Astrocyte (in vitro differentiated cells and primary cell): ENCODE measurements at regions not wholly inside any gene's neighbourhood (a gene's known extent, or its start where the extent isn't known, plus 50 kb on each side); places are given as distances from the start of the nearest gene placed in this dataset.

Experiments
- DNase-seq: peaks from one replicate; pipeline ENCODE4 v3.0.0-alpha.2; 2010; ENCODE audit warnings: low read depth
- FAIRE-seq: peaks from 2 replicates; lab custom pipeline; 2011; peaks lifted over from hg19 to GRCh38; lab: Jason Lieb, UNC
- H2AFZ ChIP-seq: 2 replicates; pipeline ENCODE4 v1.6.0; 2012; ENCODE audit warnings: low read depth, low read length, inconsistent platforms
- H3K27ac ChIP-seq: 2 replicates; pipeline ENCODE4 v1.5.1; 2011; ENCODE audit warnings: low read depth, low read length, inconsistent platforms
- H3K27me3 ChIP-seq: 2 replicates; pipeline ENCODE4 v1.6.0; 2011; ENCODE audit warnings: low read length, inconsistent platforms; ENCODE audit not compliant: insufficient read depth
- H3K36me3 ChIP-seq: 2 replicates; pipeline ENCODE4 v1.5.1; 2011; ENCODE audit warnings: low read length, inconsistent platforms; ENCODE audit not compliant: insufficient read depth
- H3K4me1 ChIP-seq: 2 replicates; pipeline ENCODE4 v1.5.1; 2011; ENCODE audit warnings: low read length, inconsistent platforms; ENCODE audit not compliant: insufficient read depth
- H3K4me2 ChIP-seq: 2 replicates; pipeline ENCODE4 v1.6.0; 2012; ENCODE audit warnings: low read length, inconsistent platforms
- H3K4me3 ChIP-seq: 2 replicates; pipeline ENCODE4 v1.5.1; 2011; ENCODE audit warnings: low read depth, mild to moderate bottlenecking, low read length, inconsistent platforms; ENCODE audit not compliant: insufficient read depth
- H3K79me2 ChIP-seq: 2 replicates; pipeline ENCODE4 v1.6.0; 2012; ENCODE audit warnings: mild to moderate bottlenecking, low read length, inconsistent platforms; ENCODE audit not compliant: insufficient read depth
- H3K9ac ChIP-seq: 2 replicates; pipeline ENCODE4 v1.6.0; 2012; ENCODE audit warnings: mild to moderate bottlenecking, low read length, inconsistent platforms
- H3K9me3 ChIP-seq: 2 replicates; pipeline ENCODE4 v1.5.1; 2012; ENCODE audit warnings: low read depth, mild to moderate bottlenecking, low read length, inconsistent platforms; ENCODE audit not compliant: insufficient read depth
- H4K20me1 ChIP-seq: 2 replicates; pipeline ENCODE4 v1.6.0; 2012; ENCODE audit warnings: low read length, inconsistent platforms; ENCODE audit not compliant: insufficient read depth
- H3K27ac Mint-ChIP-seq: one replicate; pipeline ENCODE4 v1.8.0; 2021; ENCODE audit warnings: mild to moderate bottlenecking, mixed read lengths; ENCODE audit not compliant: unreplicated experiment
- H3K27me3 Mint-ChIP-seq: one replicate; pipeline ENCODE4 v1.8.0; 2021; ENCODE audit warnings: low read depth, mixed read lengths; ENCODE audit not compliant: unreplicated experiment
- H3K36me3 Mint-ChIP-seq: one replicate; pipeline ENCODE4 v1.8.0; 2021; ENCODE audit warnings: low read depth, mixed read lengths; ENCODE audit not compliant: unreplicated experiment
- H3K4me1 Mint-ChIP-seq: one replicate; pipeline ENCODE4 v1.8.0; 2021; ENCODE audit warnings: low read depth, mixed read lengths; ENCODE audit not compliant: unreplicated experiment
- H3K4me3 Mint-ChIP-seq: one replicate; pipeline ENCODE4 v1.8.0; 2021; ENCODE audit warnings: mild to moderate bottlenecking, moderate library complexity, mixed read lengths; ENCODE audit not compliant: unreplicated experiment
- H3K9me3 Mint-ChIP-seq: one replicate; pipeline ENCODE4 v1.8.0; 2021; ENCODE audit warnings: mild to moderate bottlenecking, mixed read lengths; ENCODE audit not compliant: unreplicated experiment
- EZH2 ChIP-seq: IDR thresholded peaks from 2 replicates; pipeline ENCODE4 v1.6.1; 2012; ENCODE audit warnings: mild to moderate bottlenecking, low read length, inconsistent platforms; ENCODE audit not compliant: insufficient read depth
- TF ChIP-seq, protein P1 (sequence below): IDR thresholded peaks from 2 replicates; pipeline ENCODE4 v1.5.1; 2011; ENCODE audit warnings: low read depth, mild to moderate bottlenecking, inconsistent platforms, low read length, moderate library complexity; ENCODE audit not compliant: insufficient read depth

DNA sequence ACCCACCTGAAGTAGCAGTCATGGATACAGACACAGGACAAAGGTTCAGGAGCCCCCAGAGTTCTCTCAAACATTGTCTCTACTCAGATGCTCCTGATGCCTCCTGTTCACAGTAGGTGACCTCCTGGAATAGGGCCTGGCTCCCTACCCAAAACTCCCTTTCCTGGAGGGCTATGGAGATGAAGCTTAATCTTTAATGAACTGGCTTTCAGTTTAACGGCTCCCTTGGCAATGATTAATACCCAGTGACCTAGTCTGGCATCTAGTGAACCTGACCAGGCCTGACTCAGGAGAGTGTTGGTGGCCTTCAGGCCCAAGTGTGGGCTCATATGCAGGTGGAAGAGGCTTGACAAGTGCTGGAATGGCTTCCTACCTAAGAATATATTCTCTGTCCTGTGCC is 65.2 kb upstream of the TRABD2B start:
- Histone ChIP-seq H2AFZ (no peak overlapping the region), H3K36me3 (no peaks in the 10 kb centered on the region), H3K79me2 (no peaks in the 10 kb centered on the region), H3K4me2 (no peak overlapping the region), H3K27me3 (peaks cover 18% of the 10 kb centered on the region), H3K27ac (no peak overlapping the region), H3K4me3 (no peak overlapping the region), H3K4me1 (no peaks in the 10 kb centered on the region), H4K20me1 (no peaks in the 10 kb centered on the region), H3K9me3 (no peaks in the 10 kb centered on the region), H3K9ac (no peak overlapping the region)
- peaks cover 3% of the 10 kb centered on the region for H3K9me3 Mint-ChIP-seq
- peaks cover 2% of the 10 kb centered on the region for H3K36me3 Mint-ChIP-seq
- no peak for DNase-seq
- H3K4me3 Mint-ChIP-seq, result no peak overlapping the region
- FAIRE-seq, result no peak
- TF ChIP-seq EZH2, result no peak
- TF ChIP-seq, protein P1, sequence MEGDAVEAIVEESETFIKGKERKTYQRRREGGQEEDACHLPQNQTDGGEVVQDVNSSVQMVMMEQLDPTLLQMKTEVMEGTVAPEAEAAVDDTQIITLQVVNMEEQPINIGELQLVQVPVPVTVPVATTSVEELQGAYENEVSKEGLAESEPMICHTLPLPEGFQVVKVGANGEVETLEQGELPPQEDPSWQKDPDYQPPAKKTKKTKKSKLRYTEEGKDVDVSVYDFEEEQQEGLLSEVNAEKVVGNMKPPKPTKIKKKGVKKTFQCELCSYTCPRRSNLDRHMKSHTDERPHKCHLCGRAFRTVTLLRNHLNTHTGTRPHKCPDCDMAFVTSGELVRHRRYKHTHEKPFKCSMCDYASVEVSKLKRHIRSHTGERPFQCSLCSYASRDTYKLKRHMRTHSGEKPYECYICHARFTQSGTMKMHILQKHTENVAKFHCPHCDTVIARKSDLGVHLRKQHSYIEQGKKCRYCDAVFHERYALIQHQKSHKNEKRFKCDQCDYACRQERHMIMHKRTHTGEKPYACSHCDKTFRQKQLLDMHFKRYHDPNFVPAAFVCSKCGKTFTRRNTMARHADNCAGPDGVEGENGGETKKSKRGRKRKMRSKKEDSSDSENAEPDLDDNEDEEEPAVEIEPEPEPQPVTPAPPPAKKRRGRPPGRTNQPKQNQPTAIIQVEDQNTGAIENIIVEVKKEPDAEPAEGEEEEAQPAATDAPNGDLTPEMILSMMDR, result no peak
- peaks cover 32% of the 10 kb centered on the region for H3K27me3 Mint-ChIP-seq
- H3K27ac Mint-ChIP-seq, result no peak overlapping the region
- H3K4me1 Mint-ChIP-seq, result peaks cover 10% of the 10 kb centered on the region

DNA sequence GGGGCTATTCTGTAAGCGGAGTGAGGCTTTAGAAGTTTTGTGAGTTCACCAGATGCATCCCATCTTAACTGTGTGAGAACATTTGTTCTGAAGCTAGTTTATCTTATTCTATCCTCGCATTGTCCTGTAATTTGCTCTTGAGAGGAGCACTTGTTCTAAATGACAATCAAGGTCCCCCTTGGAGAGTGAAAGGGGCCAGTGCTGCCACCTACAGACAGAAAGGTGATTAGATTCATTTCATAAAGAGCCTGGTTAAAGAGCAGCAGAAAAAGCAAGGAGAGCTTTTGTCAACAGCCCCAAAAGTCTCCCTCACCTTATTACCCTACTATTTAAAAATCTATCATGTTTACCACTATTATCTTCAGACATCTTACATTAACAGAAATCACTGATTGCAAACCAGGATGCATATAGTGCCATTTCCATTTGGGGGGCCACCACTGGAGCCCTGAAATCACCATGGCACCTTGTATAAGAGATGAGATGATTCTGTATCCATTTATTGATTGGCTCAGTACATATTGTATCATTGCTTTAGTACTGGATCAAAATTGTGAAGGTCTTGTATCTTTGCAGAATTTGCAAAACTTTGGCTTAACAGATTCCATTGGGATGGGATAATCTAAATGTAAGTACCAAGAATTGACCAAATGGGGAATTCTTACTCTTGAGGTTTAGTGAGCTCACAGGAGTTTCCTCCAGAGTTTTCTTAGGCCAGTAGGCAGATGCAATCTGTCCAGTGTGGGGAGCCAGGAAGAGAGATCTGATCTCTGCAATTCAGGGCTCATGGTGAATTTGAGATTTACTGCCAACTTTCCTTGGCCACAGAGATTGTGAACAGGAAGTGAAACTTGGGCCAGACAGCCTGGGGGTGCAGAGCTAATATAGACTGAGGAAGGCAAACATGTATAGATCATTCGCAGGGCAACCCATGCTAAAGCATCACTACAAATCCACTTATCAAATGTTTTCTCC is 64.3 kb upstream of the TRABD2B start:
- FAIRE-seq (no peak), DNase-seq (peak; percentile 8)
- H3K9me3 Mint-ChIP-seq, result peaks cover under 1% of the 10 kb centered on the region
- H3K27ac ChIP-seq, result no peak overlapping the region
- no peaks in the 10 kb centered on the region for H3K79me2 ChIP-seq
- H3K4me3 ChIP-seq, result no peak overlapping the region
- H3K4me2 ChIP-seq, result no peak overlapping the region
- H3K27me3 Mint-ChIP-seq, result peaks cover 37% of the 10 kb centered on the region
- H3K9ac ChIP-seq, result no peak overlapping the region
- peak overlapping the region; percentile 29 for H3K4me3 Mint-ChIP-seq
- no peak overlapping the region for H2AFZ ChIP-seq
- peaks cover 18% of the 10 kb centered on the region for H3K27me3 ChIP-seq
- H4K20me1 ChIP-seq, result no peaks in the 10 kb centered on the region
- H3K27ac Mint-ChIP-seq, result peak overlapping the region; percentile 73
- no peaks in the 10 kb centered on the region for H3K36me3 ChIP-seq
- H3K36me3 Mint-ChIP-seq, result peaks cover 2% of the 10 kb centered on the region
- TF ChIP-seq, protein P1, result peak; percentile 64
- no peak for TF ChIP-seq EZH2
- H3K4me1 Mint-ChIP-seq, result peaks cover 7% of the 10 kb centered on the region
- no peaks in the 10 kb centered on the region for H3K9me3 ChIP-seq
- H3K4me1 ChIP-seq, result no peaks in the 10 kb centered on the region

DNA sequence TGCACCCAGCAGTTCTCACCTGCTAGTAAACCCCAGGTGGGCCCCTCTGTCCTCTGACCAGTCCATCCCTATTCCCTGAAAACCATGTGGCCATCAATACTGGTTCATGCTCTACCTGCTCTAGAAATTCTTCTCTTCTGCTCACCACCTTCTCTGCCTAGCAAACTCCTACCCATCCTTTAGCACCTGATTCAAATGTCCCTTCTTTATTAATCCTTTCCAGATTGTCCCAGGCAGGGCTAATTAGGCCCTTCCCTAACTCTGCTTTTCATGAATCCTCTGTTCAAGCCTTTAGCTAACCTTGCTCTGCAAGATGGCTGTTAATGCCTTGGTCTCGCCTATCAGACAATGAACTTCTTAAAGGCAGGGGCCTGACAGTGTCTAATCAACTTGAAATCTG is 62.1 kb upstream of the TRABD2B start:
- Mint-ChIP-seq H3K4me1 (peaks cover 7% of the 10 kb centered on the region), H3K4me3 (no peak overlapping the region), H3K27ac (no peak overlapping the region), H3K36me3 (peaks cover 2% of the 10 kb centered on the region), H3K9me3 (peaks cover 2% of the 10 kb centered on the region), H3K27me3 (peaks cover 46% of the 10 kb centered on the region)
- H3K79me2 ChIP-seq, result no peaks in the 10 kb centered on the region
- FAIRE-seq, result no peak
- H3K27ac ChIP-seq, result no peak overlapping the region
- H3K4me2 ChIP-seq, result no peak overlapping the region
- no peak overlapping the region for H2AFZ ChIP-seq
- H4K20me1 ChIP-seq, result no peaks in the 10 kb centered on the region
- TF ChIP-seq, protein P1, result no peak
- no peak for TF ChIP-seq EZH2
- no peaks in the 10 kb centered on the region for H3K36me3 ChIP-seq
- DNase-seq, result no peak
- H3K9ac ChIP-seq, result no peak overlapping the region
- no peaks in the 10 kb centered on the region for H3K9me3 ChIP-seq
- H3K4me1 ChIP-seq, result no peaks in the 10 kb centered on the region
- H3K27me3 ChIP-seq, result peaks cover 15% of the 10 kb centered on the region
- H3K4me3 ChIP-seq, result no peak overlapping the region
